Endothelial cell of umbilical vein (primary cell): ENCODE measurements at regions not wholly inside any gene's neighbourhood (a gene's known extent, or its start where the extent isn't known, plus 50 kb on each side); places are given as distances from the start of the nearest gene placed in this dataset.

Experiments
- CTCF ChIP-seq, 2 donors: IDR thresholded peaks; 1 replicate in 1 of 2; 2 replicates in 1 of 2; pipeline ENCODE4 v1.5.1; 2011; ENCODE audit warnings: low read length in 2 of 2, mild to moderate bottlenecking in 2 of 2, moderate library complexity in 2 of 2, control low read depth in 1 of 2, inconsistent platforms in 1 of 2, low read depth in 1 of 2; ENCODE audit not compliant: insufficient read depth in 1 of 2; ENCODE audit errors: extremely low read depth in 1 of 2
- EZH2 ChIP-seq: IDR thresholded peaks from 2 replicates; pipeline ENCODE4 v1.6.1; 2012; ENCODE audit warnings: borderline replicate concordance, low read depth, mild to moderate bottlenecking, moderate library complexity, low read length, inconsistent platforms; ENCODE audit not compliant: severe bottlenecking
- FOS ChIP-seq: IDR thresholded peaks from 2 replicates; pipeline ENCODE4 v1.6.1; 2011; ENCODE audit warnings: mild to moderate bottlenecking, low read length, moderate library complexity, borderline replicate concordance; ENCODE audit not compliant: insufficient read depth
- MAX ChIP-seq: IDR thresholded peaks from 2 replicates; pipeline ENCODE4 v1.6.1; 2011; ENCODE audit not compliant: insufficient read depth, insufficient read length
- POLR2A ChIP-seq: IDR thresholded peaks from 2 replicates; pipeline ENCODE4 v1.6.1; 2012; ENCODE audit warnings: low read depth, mild to moderate bottlenecking, control low read depth, low read length

DNA sequence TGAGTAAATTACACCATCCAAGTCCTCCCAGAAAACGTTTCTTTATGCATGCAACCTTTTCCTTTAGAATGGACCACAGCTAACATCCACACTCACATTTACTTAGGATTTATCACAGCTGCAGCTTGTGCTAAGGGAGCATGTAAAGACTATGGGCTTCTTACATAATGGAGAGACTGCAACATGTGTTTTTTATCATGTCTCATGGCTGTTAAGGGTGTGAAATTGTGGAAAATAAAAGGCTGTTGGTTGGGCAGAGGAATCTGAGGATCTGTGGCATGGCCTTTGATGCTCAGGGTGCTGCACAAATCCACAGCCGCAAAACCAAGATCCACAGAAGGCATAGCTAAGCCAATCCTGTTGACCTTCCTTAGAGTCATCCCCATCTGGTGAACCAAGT lies 112.0 kb upstream of the MTNR1B start:
- TF ChIP-seq CTCF (IDR thresholded peaks at IDR 0.05; ENCODE audit: extremely low read depth in 1 of 2, insufficient read depth in 1 of 2, low read depth in 1 of 2, low read length in 2 of 2) (no peak), POLR2A (no peak), FOS (no peak), EZH2 (no peak), MAX (no peak)
